GM18909 (cell line): ENCODE measurements at regions not wholly inside any gene's neighbourhood (a gene's known extent, or its start where the extent isn't known, plus 50 kb on each side); places are given as distances from the start of the nearest gene placed in this dataset.
"Not testable (repeated sequence)": the region's sequence is repeated elsewhere in the genome, so short reads cannot be mapped to it uniquely, and the experiment has no call there.

Source experiments
- ATAC-seq: cut with Tn5 transposase; IDR thresholded peaks from one replicate; pipeline ENCODE4 v1.9.1; 2021; ENCODE audit warnings: mild to moderate bottlenecking; ENCODE audit not compliant: unreplicated experiment, poor library complexity

DNA sequence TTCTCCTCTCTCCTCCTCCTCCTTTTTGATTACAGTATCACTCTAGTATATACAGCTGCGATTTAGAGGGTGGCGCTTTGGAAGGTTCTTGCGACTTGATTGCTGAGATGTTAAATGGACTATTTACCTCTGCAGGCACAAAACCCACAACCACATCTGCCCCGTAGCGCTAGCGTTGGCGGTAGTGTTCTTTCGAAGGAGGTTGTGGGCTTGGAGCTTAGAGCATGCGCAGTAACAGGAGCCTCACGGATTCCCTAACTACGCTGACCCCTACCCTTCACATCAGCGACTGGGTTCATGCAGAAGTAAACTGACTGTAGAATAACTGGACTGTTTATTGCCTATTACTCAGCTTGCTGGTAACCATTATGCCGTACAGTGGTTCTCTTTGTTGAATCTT is 58.0 kb downstream of the CGGBP1 start:
- ATAC-seq, result no peak

DNA sequence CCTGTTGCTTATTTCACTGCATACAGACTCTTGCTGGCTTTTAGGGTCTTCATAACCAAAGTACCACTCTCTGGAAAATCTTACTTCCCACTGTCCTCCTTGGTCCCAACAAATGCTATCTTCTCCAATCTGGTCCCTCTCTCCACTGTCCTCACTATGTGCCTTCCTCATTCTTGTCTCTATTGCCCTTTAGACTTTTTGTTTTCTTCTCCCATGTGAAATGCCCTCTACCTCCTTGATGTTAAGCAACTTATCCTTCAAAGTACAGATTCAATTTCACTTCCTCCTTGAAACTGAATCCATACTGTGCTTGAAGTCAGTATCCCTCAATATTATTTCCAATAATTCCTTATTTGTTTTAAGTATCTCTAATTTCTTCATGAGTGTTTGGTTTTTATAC is 60.8 kb downstream of the CGGBP1 start:
- no peak for ATAC-seq

DNA sequence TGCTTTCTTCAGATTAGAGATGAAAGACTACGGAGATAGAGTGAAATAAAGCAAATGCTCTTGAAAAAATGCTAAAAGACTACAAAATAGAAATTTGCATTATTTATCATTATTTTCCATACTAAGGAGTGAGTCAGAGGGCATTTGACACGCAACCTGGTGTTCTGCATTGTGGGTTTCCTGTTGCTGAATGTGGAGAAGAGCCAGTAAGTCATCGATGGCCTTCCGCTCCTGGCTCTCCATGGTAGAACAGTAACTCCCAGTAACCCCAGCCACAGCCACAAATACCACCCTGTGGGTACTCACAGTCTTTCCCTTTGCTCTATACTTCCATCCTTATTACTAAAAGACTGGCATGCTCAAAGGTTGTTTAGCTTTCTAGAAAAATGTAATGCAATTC is 61.5 kb downstream of the CGGBP1 start:
- peak; percentile 95 for ATAC-seq

DNA sequence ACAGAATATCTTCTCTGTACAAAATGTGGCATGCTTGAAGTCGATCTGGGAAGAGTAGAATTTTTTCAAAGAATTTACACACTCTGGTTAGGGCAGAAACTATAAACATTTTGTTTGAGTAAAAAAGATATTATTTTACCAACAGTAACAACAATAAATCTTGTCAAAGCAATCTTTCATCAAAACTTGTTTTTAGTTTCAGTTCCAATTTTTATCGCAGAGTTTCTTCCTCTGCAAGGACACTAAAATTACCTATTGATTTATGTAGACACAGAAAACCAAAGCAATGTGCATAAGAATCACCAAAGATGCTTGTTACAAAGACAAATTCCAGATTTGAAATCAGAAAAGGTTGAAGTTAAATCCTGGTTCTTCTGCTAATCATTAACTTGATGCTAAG is 61.9 kb downstream of the CGGBP1 start:
- no peak for ATAC-seq

DNA sequence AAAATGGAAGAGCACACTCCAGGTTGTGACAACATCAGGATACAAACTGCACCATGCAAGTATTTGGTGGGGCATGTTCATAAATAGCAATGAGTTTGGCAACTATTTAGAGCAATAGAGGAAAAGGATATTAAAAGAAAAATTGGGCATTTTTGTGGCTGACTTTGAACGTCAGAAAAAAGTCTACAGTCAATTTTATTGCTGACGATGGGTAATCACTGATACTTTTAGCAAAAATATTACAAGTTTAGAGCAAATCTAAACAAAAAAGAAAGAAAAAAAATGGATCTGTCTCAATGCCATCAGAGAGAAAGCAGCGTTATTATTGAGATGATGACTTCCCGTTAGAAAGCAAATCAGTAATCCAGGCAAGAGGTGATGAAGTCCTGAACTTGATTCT is 65.2 kb downstream of the CGGBP1 start:
- no peak for ATAC-seq

DNA sequence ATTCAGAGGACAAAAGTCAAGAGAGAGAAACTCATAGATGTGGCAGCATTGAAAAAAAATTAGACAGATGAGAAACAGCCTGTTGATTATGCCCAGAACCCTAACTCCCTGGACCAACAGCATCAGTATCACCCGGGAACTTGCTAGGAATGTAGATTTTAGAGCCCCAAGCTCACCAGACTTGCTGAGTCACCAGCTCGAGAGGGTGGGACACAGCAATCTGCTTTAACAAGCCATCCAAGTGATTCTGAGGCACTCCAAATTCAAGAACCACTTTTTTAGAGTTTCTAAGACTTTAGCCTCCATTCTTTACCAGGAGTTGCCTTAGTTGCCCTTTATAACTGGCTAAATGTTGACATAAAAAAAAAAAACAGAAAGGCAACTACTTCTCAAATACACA is 70.9 kb downstream of the CGGBP1 start:
- ATAC-seq, result no peak

DNA sequence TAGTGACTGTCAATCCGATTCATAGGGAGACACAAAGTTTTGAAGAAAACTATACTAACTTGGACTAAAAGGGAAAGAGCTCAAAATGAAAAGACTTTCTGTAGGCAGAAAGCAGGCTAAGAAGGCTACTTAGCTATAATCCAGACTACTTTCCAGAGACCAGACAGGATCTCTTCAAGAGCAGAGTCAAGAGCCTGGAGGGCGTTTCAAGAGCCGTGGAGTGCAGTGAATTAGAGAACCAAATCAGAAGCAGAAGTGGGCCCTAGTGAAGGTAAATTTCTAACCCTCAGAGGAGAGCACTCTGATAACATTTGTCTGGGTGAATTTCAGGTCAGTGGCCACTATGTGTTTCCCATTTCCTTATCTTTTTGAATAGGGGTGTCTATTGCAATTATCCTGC is 76.4 kb downstream of the CGGBP1 start:
- no peak for ATAC-seq

DNA sequence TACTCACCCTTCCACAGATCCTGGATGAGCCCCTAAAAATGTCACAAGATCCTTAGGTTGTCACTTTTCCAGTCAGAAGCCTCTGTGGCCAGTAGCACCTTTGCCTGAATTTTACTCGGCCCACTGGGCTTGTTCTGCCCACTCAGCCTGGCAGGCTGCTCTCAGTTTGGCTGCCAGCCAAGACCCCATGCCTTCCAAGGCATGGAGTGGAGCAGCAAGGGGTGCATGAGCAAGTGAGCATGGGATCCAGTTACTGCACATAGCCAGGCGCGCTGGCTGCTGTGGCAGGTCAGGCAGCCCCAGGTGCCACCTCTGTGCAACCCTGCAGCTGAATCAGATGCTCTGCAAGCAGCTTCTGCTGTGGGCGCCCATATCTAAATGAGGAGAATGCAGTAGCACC is 79.3 kb downstream of the CGGBP1 start:
- no peak for ATAC-seq

DNA sequence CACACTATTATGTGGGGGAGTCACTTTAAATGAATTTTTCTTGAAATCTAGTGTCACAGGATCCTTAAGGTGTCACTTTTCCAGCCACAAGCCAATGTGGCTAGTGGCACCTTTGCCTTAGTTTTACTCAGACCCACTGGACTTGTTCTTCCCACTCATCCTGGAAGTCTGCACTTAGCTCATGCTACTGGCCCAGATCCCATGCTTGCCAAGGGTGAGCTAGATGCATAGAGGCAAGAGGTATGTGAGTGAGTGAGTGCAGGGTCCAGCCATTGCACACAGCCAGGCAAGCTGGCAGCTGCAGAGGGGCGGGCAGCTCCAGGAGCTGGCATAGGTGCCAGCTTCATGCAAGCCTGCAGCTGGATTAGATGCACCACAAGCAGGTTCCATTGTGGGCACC is 81.0 kb downstream of the CGGBP1 start:
- no peak for ATAC-seq

DNA sequence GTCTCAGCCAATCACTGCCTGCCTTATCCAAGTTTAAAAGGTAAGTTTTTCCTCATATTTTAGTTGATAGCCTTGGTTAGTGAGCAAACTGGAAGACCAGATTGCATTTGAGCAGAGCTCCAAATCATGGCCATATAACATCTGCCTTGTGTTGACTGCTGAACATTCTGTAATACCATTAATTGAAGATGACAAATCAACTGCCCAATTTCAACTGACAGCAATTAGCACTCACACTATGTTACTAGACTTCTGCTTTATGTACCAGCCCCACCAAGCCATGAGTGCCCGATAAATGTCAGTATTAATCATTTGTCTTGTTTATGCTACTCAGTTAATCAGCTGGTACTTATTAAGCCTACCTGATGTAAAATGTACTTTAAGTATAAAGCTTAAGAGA is 83.1 kb downstream of the CGGBP1 start:
- no peak for ATAC-seq

DNA sequence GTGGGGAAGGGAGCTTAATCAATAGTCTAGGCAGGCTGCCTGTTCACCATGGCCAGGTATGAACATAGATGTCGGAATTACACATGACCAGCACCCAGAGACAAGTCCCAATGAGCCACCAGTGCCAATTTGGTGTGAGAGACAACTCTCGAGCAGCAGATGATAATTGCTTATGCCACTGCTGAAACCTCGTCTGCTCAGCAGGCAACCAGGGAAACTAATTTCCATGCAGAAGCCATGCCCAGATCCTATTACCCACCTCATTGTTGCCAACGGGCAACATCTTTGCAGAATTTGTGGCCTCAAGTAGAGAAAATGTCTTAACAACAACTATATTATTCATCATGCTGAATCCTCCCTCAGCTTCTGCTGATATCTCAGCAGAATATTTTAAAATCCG is 84.9 kb downstream of the CGGBP1 start:
- no peak for ATAC-seq

DNA sequence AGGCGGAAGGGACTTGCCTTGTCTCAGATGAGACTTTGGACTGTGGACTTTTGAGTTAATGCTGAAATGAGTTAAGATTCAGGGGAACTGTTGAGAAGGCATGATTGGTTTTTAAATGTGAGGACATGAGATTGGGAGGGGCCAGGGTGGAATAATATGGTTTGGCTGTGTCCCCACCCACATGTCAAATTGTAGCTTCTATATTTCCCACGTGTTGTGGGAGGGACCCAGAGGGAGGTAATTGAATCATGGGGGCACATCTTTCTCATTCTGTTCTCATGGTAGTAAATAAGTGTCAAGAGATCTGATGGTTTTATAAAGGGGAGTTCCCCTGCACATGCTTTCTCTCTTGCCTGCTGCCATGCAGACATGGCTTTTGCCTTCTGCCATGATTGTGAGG is 89.2 kb downstream of the CGGBP1 start:
- no peak for ATAC-seq

DNA sequence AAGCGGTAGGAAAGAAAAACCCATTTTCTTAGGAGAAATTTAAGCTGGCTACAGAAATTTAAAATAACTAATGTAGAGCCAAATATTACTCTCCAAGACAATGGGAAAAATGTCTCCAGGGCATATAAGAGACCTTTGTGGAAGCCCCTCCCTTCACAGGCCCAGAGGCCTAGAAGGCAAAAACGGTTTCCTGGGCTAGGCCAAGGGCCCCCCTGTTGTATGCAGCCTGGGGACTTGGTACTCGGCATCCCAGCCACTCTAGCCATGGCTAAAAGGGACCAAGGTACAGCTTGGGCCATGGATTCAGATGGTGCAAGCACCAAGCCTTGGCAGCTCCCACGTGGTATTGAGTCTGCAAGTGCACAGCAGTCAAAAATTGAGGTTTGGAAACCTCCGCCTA is 90.1 kb downstream of the CGGBP1 start:
- ATAC-seq, result no peak

DNA sequence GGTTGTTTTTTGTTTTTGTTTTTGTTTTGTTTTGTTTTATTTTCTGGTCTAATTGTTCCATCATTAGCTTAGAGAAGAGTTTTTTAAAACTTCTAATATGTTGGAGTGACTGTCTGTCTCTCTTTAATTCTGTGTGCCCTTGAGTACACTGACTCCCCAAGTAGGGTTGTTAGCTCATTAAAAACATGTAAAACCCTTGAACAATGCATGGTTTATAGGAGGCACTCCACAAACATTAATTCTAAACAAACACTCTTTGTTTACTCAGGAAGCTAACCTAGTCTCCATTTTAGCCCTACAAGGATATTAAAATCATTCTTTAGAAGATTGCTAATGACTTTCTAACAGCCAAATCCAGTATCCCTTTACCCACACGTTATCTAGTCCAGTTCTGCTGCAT is 100.5 kb downstream of the CGGBP1 start:
- ATAC-seq, result no peak

DNA sequence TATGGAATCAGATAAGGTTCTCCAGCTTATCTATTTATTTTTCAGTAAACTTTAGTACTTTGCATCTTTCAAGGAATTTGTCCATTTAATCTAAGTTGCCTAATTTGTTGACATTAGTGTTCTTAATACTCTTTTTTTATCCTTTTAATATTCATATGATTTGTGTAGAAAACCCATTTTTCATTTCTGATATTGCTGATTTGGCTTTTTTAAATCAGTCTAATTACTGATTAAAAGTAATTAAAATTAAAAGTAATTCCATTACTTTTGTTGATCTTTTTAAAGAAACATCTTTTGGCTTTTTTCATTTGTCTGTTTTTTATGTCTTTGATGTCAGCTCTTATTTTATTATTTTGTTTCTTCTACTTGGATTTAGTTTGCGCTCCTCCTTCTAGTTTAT is 101.2 kb downstream of the CGGBP1 start:
- ATAC-seq, result no peak

DNA sequence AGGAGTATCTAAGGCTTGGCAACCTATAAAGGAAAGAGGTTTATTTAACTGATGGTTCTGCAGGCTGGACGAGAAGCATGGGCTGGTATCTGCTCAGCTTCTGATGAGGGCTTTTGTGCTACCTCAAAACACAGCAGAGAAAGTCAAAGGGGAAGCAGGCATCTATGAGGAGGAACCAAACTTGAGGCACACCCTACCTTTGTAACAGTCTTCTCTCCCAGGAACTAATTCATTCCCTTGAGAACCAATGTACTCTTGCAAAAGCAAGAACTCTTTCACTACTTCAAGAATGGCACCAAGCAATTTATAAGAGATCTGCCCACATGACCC is 109.0 kb downstream of the CGGBP1 start:
- ATAC-seq, result no peak

DNA sequence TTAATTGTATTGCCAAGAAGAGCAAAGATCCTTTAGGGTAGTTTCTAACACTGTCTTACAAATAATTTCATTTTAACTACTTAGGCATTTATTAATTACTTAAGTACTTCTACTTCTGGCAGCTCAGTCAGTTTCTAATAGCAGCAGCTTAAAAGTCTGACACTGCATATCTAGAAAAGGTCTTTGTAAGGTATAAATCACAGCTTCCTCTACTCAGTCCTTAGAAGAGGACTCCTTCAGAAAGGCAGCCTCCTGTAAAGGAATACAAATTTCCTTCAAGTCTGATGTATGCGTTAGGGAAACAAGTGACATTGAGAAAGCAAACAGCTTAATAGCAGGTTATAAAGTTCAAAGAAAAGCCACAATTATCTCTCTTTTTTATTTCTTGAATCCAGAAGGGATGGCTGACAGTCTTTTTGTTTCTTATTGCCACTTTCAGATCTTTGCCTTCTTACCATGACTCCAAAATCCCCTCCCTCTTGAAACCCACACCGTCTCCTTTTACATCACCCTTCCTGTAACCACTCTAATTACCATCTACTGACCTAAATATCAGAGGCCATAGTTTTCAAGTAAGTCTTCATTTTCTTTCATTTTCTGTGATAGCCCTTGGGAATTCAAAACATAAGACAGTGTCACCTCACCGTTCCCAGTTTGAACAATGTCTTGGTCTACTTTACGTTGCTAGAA is 109.5 kb downstream of the CGGBP1 start:
- peak; percentile 92 for ATAC-seq

DNA sequence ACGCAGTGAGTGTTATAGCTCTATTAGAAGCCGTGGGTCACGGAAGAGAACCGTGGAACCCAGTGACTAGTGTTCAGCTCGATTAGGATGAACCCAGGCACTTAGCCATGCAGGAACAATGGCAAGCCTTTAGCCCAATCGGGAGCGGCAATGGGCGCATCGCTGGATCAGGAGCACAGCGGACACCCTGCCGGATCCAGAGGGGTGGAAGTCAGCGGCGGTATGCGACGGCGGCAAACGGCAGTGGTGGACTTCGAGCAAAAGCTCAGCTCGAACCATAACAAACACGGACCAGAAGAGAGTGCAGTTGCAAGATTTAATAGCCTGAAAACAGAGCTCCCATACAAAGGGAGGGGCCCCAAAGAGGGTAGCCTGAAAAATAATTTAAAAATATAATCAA is 112.8 kb downstream of the CGGBP1 start:
- ATAC-seq, result not testable (repeated sequence)

DNA sequence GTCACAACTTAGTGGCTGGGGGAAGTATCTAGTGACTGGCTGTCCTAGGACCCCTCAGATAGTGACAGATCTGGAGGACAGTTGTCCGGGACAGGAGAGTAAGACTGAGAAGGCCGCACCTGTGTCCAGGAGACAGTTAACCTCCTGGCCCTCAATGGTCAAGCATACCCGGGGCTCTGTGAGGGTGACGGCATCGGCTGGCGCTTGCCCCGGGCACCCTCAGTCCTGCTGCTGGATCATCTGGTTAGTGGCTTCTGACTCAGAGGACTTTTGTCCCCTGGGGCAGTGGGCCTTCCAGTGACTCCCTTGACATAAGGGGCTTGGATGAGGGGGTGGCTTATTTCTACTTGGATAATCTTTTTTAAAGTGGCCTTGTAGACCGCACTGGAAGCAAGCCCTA is 116.5 kb downstream of the CGGBP1 start:
- ATAC-seq, result not testable (repeated sequence)

DNA sequence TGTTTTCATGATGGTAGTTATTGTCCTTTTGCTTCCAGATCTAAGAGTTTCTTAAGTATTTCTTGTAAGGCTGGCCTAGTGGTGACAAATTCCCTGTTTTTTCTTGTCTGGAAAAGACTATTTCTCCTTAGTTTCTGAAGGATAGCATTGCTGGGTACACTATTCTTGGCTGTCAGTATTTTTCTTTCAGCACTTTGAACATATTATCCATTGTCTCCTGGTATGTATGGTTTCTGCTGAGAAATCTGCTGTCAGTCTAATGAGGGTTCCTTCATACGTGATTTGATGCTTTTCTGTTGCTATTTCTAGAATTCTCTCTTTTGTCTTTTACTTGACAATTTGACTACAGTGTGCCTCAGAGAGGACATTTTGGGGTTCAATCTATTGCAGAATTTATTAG is 134.3 kb downstream of the CGGBP1 start:
- ATAC-seq, result no peak

DNA sequence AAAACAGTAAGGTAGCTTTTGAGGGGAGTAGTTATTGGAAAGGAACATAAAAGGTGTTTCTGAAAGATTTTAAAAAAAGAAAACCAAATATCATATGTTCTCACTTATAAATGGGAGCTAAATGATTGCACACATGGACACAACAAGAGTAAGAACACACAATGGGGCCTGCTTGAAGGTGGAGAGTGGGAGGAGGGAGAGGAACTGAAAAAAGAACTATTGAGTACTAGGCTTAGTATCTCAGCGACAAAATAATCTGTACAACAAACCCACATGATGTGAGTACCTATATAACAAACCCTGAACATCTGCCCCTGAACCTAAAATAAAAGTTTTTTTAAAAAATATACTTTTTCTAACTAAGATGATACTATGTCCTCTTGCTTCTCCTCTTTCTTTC is 138.3 kb downstream of the CGGBP1 start:
- no peak for ATAC-seq

DNA sequence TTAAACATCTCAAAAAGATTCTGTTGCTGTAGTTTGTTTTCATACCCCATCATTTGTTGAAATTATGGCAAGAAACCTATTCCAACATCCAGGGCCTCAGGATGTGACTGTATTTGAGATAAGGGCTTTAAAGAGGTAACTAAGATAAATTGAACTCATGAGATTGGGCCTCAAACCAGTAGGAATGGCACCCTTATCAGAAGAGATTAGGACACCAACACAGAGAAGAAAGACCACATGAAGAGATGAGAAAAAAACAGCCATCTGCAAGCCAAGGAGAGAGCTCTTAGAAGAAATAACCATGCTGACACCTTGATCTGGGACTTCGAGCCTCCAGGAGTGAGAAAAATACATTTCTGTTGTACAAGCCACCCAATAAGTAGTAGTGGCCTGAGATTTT is 157.7 kb downstream of the CGGBP1 start:
- no peak for ATAC-seq

DNA sequence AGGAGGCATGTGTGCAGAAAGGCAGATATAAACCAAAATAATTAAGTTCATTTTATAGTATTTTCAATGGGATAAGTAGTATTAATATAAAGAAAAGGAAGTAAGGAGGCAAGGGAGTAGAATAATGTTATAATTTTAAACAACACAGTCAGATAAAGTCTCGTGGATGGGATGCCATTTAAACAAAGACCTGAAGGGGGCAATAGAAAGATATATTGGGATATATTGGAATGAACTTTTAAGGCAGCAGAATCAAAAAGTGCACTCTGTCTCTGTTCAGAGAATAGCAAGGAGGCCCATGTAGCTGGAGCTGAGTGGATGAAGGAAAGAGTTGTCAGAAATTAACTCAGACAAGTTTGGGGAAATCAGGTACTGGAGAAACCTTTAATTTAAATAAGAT is 158.7 kb downstream of the CGGBP1 start:
- no peak for ATAC-seq
